Uterus (tissue), 2 donors: ENCODE measurements at regions not wholly inside any gene's neighbourhood (a gene's known extent, or its start where the extent isn't known, plus 50 kb on each side); places are given as distances from the start of the nearest gene placed in this dataset.

Source experiments
- CTCF ChIP-seq, 4 experiments: fragments of 200-600 bp in 2 of 4; fragments of 450-650 bp in 2 of 4; sonication (generic) in 2 of 4; IDR thresholded peaks; one replicate each; pipeline ENCODE4 v1.5.1; 2016 to 2019; ENCODE audit warnings: antibody characterized with exemption in 4 of 4, mild to moderate bottlenecking in 2 of 4, moderate library complexity in 1 of 4
- POLR2A ChIP-seq, 2 donors: fragments of 450-650 bp; IDR thresholded peaks; one replicate each; pipeline ENCODE4 v1.6.1; 2016; ENCODE audit warnings: antibody characterized with exemption in 2 of 2, mild to moderate bottlenecking in 1 of 2, moderate library complexity in 1 of 2

GRCh38 chr2:66846887-66847286, 412.0 kb downstream of the MEIS1 start:
- TF ChIP-seq CTCF (IDR thresholded peaks at IDR 0.05): no peak
- no peak for TF ChIP-seq POLR2A (IDR thresholded peaks at IDR 0.05)
